GM18873 (cell line): ENCODE measurements at regions not wholly inside any gene's neighbourhood (a gene's known extent, or its start where the extent isn't known, plus 50 kb on each side); places are given as distances from the start of the nearest gene placed in this dataset.

Experiments
- ATAC-seq: cut with Tn5 transposase; IDR thresholded peaks from one replicate; pipeline ENCODE4 v1.9.1; 2021; ENCODE audit warnings: mild to moderate bottlenecking, moderate library complexity, moderate number of reproducible peaks; ENCODE audit not compliant: unreplicated experiment, low FRiP score

GRCh38 chr12:65649126-65649525, 175.2 kb upstream of the HMGA2 start:
- ATAC-seq, result no peak

GRCh38 chr12:65651060-65651459, 173.2 kb upstream of the HMGA2 start:
- no peak for ATAC-seq

- ATAC-seq, result no peak
Measured at GRCh38 chr12:65653321-65653720, 171.0 kb upstream of the HMGA2 start.

GRCh38 chr12:65653946-65654629, 170.2 kb upstream of the HMGA2 start:
- no peak for ATAC-seq

GRCh38 chr12:65655074-65655493, 169.2 kb upstream of the HMGA2 start:
- ATAC-seq, result no peak

- ATAC-seq, result no peak
Measured at GRCh38 chr12:65656156-65656882, 168.0 kb upstream of the HMGA2 start.

- ATAC-seq, result no peak
Measured at GRCh38 chr12:65656891-65657351, 167.4 kb upstream of the HMGA2 start.

GRCh38 chr12:65657635-65658034, 166.6 kb upstream of the HMGA2 start:
- ATAC-seq, result no peak

- ATAC-seq, result no peak
Measured at GRCh38 chr12:65658360-65658759, 165.9 kb upstream of the HMGA2 start.

- no peak for ATAC-seq
Measured at GRCh38 chr12:65659681-65660080, 164.6 kb upstream of the HMGA2 start.

GRCh38 chr12:65660096-65660495, 164.2 kb upstream of the HMGA2 start:
- no peak for ATAC-seq

- no peak for ATAC-seq
Measured at GRCh38 chr12:65660836-65661235, 163.4 kb upstream of the HMGA2 start.

GRCh38 chr12:65662590-65662989, 161.7 kb upstream of the HMGA2 start:
- ATAC-seq, result no peak

GRCh38 chr12:65663097-65663496, 161.2 kb upstream of the HMGA2 start:
- no peak for ATAC-seq

GRCh38 chr12:65663648-65664047, 160.6 kb upstream of the HMGA2 start:
- ATAC-seq, result no peak

GRCh38 chr12:65664715-65665250, 159.5 kb upstream of the HMGA2 start:
- ATAC-seq, result no peak

GRCh38 chr12:65665817-65666216, 158.5 kb upstream of the HMGA2 start:
- ATAC-seq, result no peak

- ATAC-seq, result no peak
Measured at GRCh38 chr12:65666876-65667275, 157.4 kb upstream of the HMGA2 start.

- ATAC-seq, result no peak
Measured at GRCh38 chr12:65667932-65668331, 156.4 kb upstream of the HMGA2 start.

- no peak for ATAC-seq
Measured at GRCh38 chr12:65668981-65669695, 155.1 kb upstream of the HMGA2 start.

GRCh38 chr12:65670775-65671174, 153.5 kb upstream of the HMGA2 start:
- no peak for ATAC-seq
